Transverse colon (tissue), 4 donors: ENCODE measurements at regions not wholly inside any gene's neighbourhood (a gene's known extent, or its start where the extent isn't known, plus 50 kb on each side); places are given as distances from the start of the nearest gene placed in this dataset.

Source experiments
- CTCF ChIP-seq, 5 experiments: fragments of 200-600 bp in 3 of 5; fragments of 450-650 bp in 2 of 5; sonication (generic) in 3 of 5; IDR thresholded peaks; 1 replicate in 2 of 5; 2 replicates in 3 of 5; pipeline ENCODE4 v1.5.1; 2016 to 2017; ENCODE audit warnings: antibody characterized with exemption in 5 of 5, inconsistent platforms in 3 of 5, mild to moderate bottlenecking in 2 of 5, moderate library complexity in 1 of 5
- POLR2A ChIP-seq: fragments of 450-650 bp; IDR thresholded peaks from one replicate; pipeline ENCODE4 v1.6.1; 2016; ENCODE audit warnings: antibody characterized with exemption, mild to moderate bottlenecking, moderate library complexity
- POLR2AphosphoS5 ChIP-seq, 3 donors: sonication (generic); formaldehyde crosslinking; IDR thresholded peaks; one replicate each; pipeline ENCODE4 v1.6.1; 2016; ENCODE audit warnings: antibody characterized with exemption in 3 of 3

DNA sequence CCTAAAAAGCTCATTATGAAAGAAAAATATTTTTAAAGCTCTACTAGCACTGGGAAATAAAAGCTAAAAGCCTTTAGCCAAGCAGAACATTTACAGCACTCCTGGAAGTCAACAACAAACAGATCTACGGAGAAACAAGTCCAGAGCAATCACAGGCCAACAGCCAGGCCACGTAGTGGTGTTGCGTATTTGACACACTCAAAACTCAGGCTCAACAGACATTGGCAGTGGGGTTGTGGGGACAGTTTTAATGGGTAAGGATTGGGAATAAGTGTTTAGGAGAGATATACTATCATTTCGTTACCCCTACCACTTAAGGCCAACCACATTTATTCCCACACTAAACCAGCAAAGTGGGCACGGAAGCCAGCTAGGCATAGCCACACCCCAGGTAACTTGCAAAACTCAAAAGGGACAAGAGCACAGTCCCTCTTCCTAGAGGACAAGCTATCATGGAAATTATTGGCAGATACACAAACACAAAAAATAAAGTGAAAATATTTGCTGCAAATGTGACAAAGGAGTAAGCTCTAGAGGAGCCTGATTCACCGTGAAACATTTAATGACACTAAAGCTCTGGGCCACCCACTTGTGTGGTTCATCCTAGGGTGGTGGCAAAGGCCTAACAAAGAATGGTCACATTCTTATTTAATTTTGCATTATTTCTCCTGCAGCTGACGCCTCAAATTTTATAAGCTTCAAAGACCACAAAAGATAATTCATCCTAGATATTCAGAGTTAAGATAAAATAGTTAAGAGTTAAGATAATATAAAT, 498.2 kb downstream of the TNS3 start:
- no peak for TF ChIP-seq POLR2A
- no peak for TF ChIP-seq CTCF (IDR thresholded peaks at IDR 0.05)
- TF ChIP-seq POLR2AphosphoS5 (IDR thresholded peaks at IDR 0.05), result no peak
